CD14-positive monocyte (primary cell): ENCODE measurements at regions not wholly inside any gene's neighbourhood (a gene's known extent, or its start where the extent isn't known, plus 50 kb on each side); places are given as distances from the start of the nearest gene placed in this dataset.
"Not testable (repeated sequence)": the region's sequence is repeated elsewhere in the genome, so short reads cannot be mapped to it uniquely, and the experiment has no call there.

Experiments
- DNase-seq, 3 donors: peaks; one replicate each; pipeline ENCODE4 v3.0.0-alpha.2; 2011 to 2022
- H2AFZ ChIP-seq: 2 replicates; pipeline ENCODE4 v1.6.0; 2012; ENCODE audit warnings: mild to moderate bottlenecking, low read depth, low read length, inconsistent platforms; ENCODE audit not compliant: insufficient read depth, poor library complexity, severe bottlenecking
- H3K27ac ChIP-seq, 2 donors: 1 replicate in 1 of 2; 2 replicates in 1 of 2; pipeline ENCODE4 v1.5.1; 2012 to 2013; ENCODE audit warnings: low read length in 2 of 2, control low read depth in 1 of 2, inconsistent platforms in 1 of 2, low read depth in 1 of 2, mild to moderate bottlenecking in 1 of 2
- H3K27me3 ChIP-seq, 2 donors: one replicate each; pipeline versions ENCODE4 v1.6.0 to v1.6.1; 2011 to 2013; ENCODE audit warnings: low read length in 2 of 2; ENCODE audit not compliant: control insufficient read depth in 2 of 2, insufficient read depth in 2 of 2
- H3K36me3 ChIP-seq, 2 donors: replicated peaks in 1 of 2; 1 replicate in 1 of 2; 2 replicates in 1 of 2; pipeline versions ENCODE4 v1.5.1 to v1.6.1; 2012 to 2013; ENCODE audit warnings: low read length in 2 of 2, control low read depth in 1 of 2, inconsistent platforms in 1 of 2, mild to moderate bottlenecking in 1 of 2; ENCODE audit not compliant: insufficient read depth in 2 of 2, control insufficient read depth in 1 of 2
- H3K4me1 ChIP-seq, 2 donors: 1 replicate in 1 of 2; 2 replicates in 1 of 2; pipeline versions ENCODE4 v1.5.1 to v1.6.1; 2012 to 2013; ENCODE audit warnings: low read length in 2 of 2, control low read depth in 1 of 2, inconsistent platforms in 1 of 2, mild to moderate bottlenecking in 1 of 2, moderate library complexity in 1 of 2; ENCODE audit not compliant: insufficient read depth in 2 of 2, control insufficient read depth in 1 of 2
- H3K4me2 ChIP-seq: replicated peaks from 2 replicates; pipeline ENCODE3; 2012; ENCODE audit warnings: low read length, moderate library complexity, mild to moderate bottlenecking; ENCODE audit not compliant: poor library complexity, severe bottlenecking; ENCODE audit errors: extremely low read depth
- H3K4me3 ChIP-seq, 3 experiments: fragments of 200-600 bp in 1 of 3; sonication (generic) in 1 of 3; replicated peaks in 1 of 3; 1 replicate in 2 of 3; 2 replicates in 1 of 3; pipeline ENCODE4 v1.5.1; 2011 to 2013; ENCODE audit warnings: low read length in 3 of 3, mild to moderate bottlenecking in 3 of 3, control low read depth in 2 of 3, low read depth in 2 of 3, inconsistent platforms in 1 of 3, moderate library complexity in 1 of 3
- H3K79me2 ChIP-seq: 2 replicates; pipeline ENCODE4 v1.6.0; 2012; ENCODE audit warnings: mild to moderate bottlenecking, control low read depth, inconsistent platforms, low read length, moderate library complexity; ENCODE audit not compliant: insufficient read depth
- H3K9ac ChIP-seq: 2 replicates; pipeline ENCODE4 v1.6.0; 2017; ENCODE audit warnings: low read length, mild to moderate bottlenecking; ENCODE audit not compliant: insufficient read depth, poor library complexity, severe bottlenecking
- H3K9me3 ChIP-seq, 2 donors: replicated peaks in 1 of 2; 1 replicate in 1 of 2; 2 replicates in 1 of 2; pipeline versions ENCODE4 v1.5.1 to v1.6.1; 2012 to 2013; ENCODE audit warnings: low read length in 2 of 2, control low read depth in 1 of 2; ENCODE audit not compliant: control insufficient read depth in 1 of 2, insufficient read depth in 1 of 2
- H4K20me1 ChIP-seq: 2 replicates; pipeline ENCODE4 v1.6.0; 2012; ENCODE audit warnings: mild to moderate bottlenecking, low read length, control low read depth, moderate library complexity; ENCODE audit not compliant: insufficient read depth
- H3K27ac Mint-ChIP-seq, 7 donors: one replicate each; pipeline ENCODE4 v1.8.0; 2020; ENCODE audit warnings: mild to moderate bottlenecking in 7 of 7, mixed read lengths in 7 of 7, moderate library complexity in 6 of 7, inconsistent platforms in 2 of 7
- H3K27me3 Mint-ChIP-seq, 3 donors: one replicate each; pipeline ENCODE4 v1.8.0; 2021 to 2022; ENCODE audit warnings: low read depth in 3 of 3, mild to moderate bottlenecking in 3 of 3, mixed read lengths in 3 of 3, moderate library complexity in 3 of 3, inconsistent platforms in 1 of 3
- H3K36me3 Mint-ChIP-seq, 2 donors: one replicate each; pipeline ENCODE4 v1.8.0; 2020; ENCODE audit warnings: mixed read lengths in 2 of 2, inconsistent platforms in 1 of 2, mild to moderate bottlenecking in 1 of 2
- H3K4me1 Mint-ChIP-seq: one replicate; pipeline ENCODE4 v1.8.0; 2020; ENCODE audit warnings: mild to moderate bottlenecking, mixed read lengths
- H3K4me3 Mint-ChIP-seq, 2 donors: one replicate each; pipeline ENCODE4 v1.8.0; 2020; ENCODE audit warnings: mild to moderate bottlenecking in 2 of 2, mixed read lengths in 2 of 2, moderate library complexity in 1 of 2
- H3K9me3 Mint-ChIP-seq, 7 donors: one replicate each; pipeline ENCODE4 v1.8.0; 2020 to 2022; ENCODE audit warnings: mixed read lengths in 7 of 7, mild to moderate bottlenecking in 6 of 7, moderate library complexity in 6 of 7, inconsistent platforms in 2 of 7
- WGBS: methylation state at CpG from one replicate; pipeline ENCODE4 v1.1.5; 2013; ENCODE audit warnings: missing lambda C conversion rate; ENCODE audit not compliant: insufficient coverage; 5-methylcytosine and 5-hydroxymethylcytosine counted together
- intact Hi-C, 2 donors: fragments of 100-400 bp; cut with micrococcal nuclease; formaldehyde crosslinking; loops; one replicate each; pipeline versions ENCODE4 v1.15.0 to v1.15.1; 2023
- TF ChIP-seq, protein P1 (sequence below): fragments of 200-600 bp; IDR thresholded peaks from one replicate; pipeline ENCODE4 v1.8.0; 2022; ENCODE audit warnings: antibody characterized with exemption, mild to moderate bottlenecking

DNA sequence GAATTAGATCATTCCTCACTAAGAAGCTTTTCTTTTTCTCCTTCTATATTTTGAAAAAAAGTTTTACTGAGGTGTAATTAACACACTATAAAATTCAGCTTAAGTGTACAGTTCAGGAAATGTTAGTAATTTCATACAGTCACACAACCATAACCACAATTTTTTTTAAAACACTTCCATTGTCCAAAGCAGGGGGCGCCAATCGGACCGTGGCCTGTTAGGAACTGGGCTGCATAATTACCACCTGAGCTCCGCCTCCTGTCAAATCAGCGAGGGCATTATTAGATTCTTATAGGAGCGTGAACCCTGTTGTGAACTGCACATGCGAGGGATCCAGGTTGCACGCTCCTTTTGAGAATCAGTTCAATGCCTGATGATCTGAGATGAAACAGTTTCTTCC, 427.1 kb downstream of the TFEC start:
- no peak overlapping the region for H3K27ac ChIP-seq

DNA sequence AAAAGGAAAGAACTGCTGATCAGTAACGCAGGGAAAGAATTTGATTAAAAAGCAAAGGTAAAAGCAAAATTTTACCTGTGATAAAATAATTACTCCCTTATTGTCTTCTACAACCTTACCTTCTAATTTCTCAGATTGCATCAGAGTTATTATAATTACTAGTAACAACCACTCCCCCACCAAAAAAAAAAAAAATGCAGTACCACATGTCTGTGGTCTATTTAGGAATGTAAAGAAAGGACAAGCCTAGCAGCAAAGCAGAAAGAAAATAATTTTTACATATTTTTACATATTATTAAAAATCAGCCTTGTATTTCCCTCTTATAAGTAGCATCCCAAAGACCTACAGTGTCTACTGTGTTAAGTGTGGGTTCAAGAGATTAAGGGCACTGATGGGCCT, 430.4 kb downstream of the TFEC start:
- peaks cover 0 to 11% (median 5%) of the 10 kb centered on the region in 7 donors for H3K9me3 Mint-ChIP-seq

More for the DNA sequence above, 427.1 kb downstream of the TFEC start:
- TF ChIP-seq, protein P1, sequence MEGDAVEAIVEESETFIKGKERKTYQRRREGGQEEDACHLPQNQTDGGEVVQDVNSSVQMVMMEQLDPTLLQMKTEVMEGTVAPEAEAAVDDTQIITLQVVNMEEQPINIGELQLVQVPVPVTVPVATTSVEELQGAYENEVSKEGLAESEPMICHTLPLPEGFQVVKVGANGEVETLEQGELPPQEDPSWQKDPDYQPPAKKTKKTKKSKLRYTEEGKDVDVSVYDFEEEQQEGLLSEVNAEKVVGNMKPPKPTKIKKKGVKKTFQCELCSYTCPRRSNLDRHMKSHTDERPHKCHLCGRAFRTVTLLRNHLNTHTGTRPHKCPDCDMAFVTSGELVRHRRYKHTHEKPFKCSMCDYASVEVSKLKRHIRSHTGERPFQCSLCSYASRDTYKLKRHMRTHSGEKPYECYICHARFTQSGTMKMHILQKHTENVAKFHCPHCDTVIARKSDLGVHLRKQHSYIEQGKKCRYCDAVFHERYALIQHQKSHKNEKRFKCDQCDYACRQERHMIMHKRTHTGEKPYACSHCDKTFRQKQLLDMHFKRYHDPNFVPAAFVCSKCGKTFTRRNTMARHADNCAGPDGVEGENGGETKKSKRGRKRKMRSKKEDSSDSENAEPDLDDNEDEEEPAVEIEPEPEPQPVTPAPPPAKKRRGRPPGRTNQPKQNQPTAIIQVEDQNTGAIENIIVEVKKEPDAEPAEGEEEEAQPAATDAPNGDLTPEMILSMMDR: no peak
- 89% methylated on average over 5 of the region's 8 CpGs for WGBS
- intact Hi-C loops: no loop called here
- Mint-ChIP-seq H3K4me3 (no peak overlapping the region), H3K27ac (no peak overlapping the region), H3K36me3 (no peaks in the 10 kb centered on the region), H3K9me3 (peaks cover 0 to 3% (median 0%) of the 10 kb centered on the region in 7 donors), H3K4me1 (no peaks in the 10 kb centered on the region), H3K27me3 (peaks cover 0 to 2% (median 0%) of the 10 kb centered on the region in 3 donors)
- H3K9ac ChIP-seq: no peak overlapping the region
- no peak overlapping the region for H3K4me3 ChIP-seq
- H2AFZ ChIP-seq: no peak overlapping the region
- DNase-seq: no peak
- H3K4me1 ChIP-seq: no peaks in the 10 kb centered on the region
- no peaks in the 10 kb centered on the region for H3K79me2 ChIP-seq
- no peak overlapping the region for H3K4me2 ChIP-seq
- H4K20me1 ChIP-seq: no peaks in the 10 kb centered on the region
- no peaks in the 10 kb centered on the region for H3K27me3 ChIP-seq
- no peaks in the 10 kb centered on the region for H3K9me3 ChIP-seq
- no peaks in the 10 kb centered on the region for H3K36me3 ChIP-seq

DNA sequence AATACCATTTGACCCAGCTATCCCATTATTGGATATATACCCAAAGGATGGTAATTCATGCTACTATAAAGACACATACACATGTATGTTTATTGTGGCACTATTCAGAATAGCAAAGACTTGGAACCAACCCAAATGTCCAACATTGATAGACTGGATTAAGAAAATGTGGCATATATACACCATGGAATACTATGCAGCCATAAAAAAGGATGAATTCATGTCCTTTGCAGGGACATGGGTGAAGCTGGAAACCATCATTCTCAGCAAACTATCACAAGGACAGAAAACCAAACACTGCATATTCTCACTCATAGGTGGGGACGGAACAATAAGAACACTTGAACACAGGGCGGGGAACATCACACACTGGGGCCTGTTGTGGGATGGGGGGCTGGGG, 431.4 kb downstream of the TFEC start:
- not testable (repeated sequence) for H3K36me3 Mint-ChIP-seq
- no CpG with 5 or more reads among the region's 2 CpGs for WGBS

More for the DNA sequence above, 430.4 kb downstream of the TFEC start:
- no peak overlapping the region for H3K9ac ChIP-seq
- no peak overlapping the region for H2AFZ ChIP-seq
- no peaks in the 10 kb centered on the region for H3K4me1 ChIP-seq
- Mint-ChIP-seq H3K27ac (no peak overlapping the region), H3K4me3 (no peak overlapping the region), H3K4me1 (no peaks in the 10 kb centered on the region), H3K27me3 (peaks cover 0 to 2% (median 0%) of the 10 kb centered on the region in 3 donors), H3K36me3 (no peaks in the 10 kb centered on the region)
- H3K27ac ChIP-seq: no peak overlapping the region
- H3K4me2 ChIP-seq: no peak overlapping the region
- H4K20me1 ChIP-seq: no peaks in the 10 kb centered on the region
- H3K27me3 ChIP-seq: no peaks in the 10 kb centered on the region
- WGBS: no CpG with 5 or more reads among the region's 1 CpG
- H3K79me2 ChIP-seq: no peaks in the 10 kb centered on the region
- H3K4me3 ChIP-seq: no peak overlapping the region
- no peak for DNase-seq
- no peaks in the 10 kb centered on the region for H3K36me3 ChIP-seq
- intact Hi-C loops: no loop called here
- TF ChIP-seq, protein P1: no peak
- no peaks in the 10 kb centered on the region for H3K9me3 ChIP-seq

More for the DNA sequence above, 431.4 kb downstream of the TFEC start:
- intact Hi-C loops, H2AFZ ChIP-seq, H3K4me3 ChIP-seq, H3K36me3 ChIP-seq, H3K9me3 ChIP-seq, H4K20me1 ChIP-seq, H3K27me3 ChIP-seq, H3K27ac ChIP-seq, H3K27ac Mint-ChIP-seq, H3K4me1 ChIP-seq, H3K9ac ChIP-seq, H3K79me2 ChIP-seq, DNase-seq, H3K27me3 Mint-ChIP-seq, H3K4me2 ChIP-seq, H3K4me3 Mint-ChIP-seq, H3K4me1 Mint-ChIP-seq: not testable (repeated sequence)
- H3K9me3 Mint-ChIP-seq: peaks cover 2 to 11% (median 6%) of the 10 kb centered on the region in 7 donors
